NB4 (cell line): ENCODE measurements at regions not wholly inside any gene's neighbourhood (a gene's known extent, or its start where the extent isn't known, plus 50 kb on each side); places are given as distances from the start of the nearest gene placed in this dataset.

Experiments used
- DNase-seq: peaks from one replicate; pipeline ENCODE4 v3.0.0; 2010; ENCODE audit warnings: low read depth
- H3K4me3 ChIP-seq: one replicate; pipeline ENCODE4 v1.5.1; 2011; ENCODE audit warnings: mild to moderate bottlenecking, low read depth, low read length, moderate library complexity
- MYC ChIP-seq: IDR thresholded peaks from 2 replicates; pipeline ENCODE4 v1.6.1; 2011; ENCODE audit warnings: low read depth, low read length
- POLR2A ChIP-seq: IDR thresholded peaks from 2 replicates; pipeline ENCODE4 v1.6.1; 2011; ENCODE audit warnings: mild to moderate bottlenecking; ENCODE audit not compliant: insufficient read length; ENCODE audit errors: extremely low read depth
- TF ChIP-seq, protein P1 (sequence below): IDR thresholded peaks from one replicate; pipeline ENCODE4 v1.5.1; 2012; ENCODE audit warnings: low read depth, low read length
- TF ChIP-seq, protein P2 (sequence below): IDR thresholded peaks from 2 replicates; pipeline ENCODE4 v1.6.1; 2011; ENCODE audit warnings: low read depth, low read length

DNA sequence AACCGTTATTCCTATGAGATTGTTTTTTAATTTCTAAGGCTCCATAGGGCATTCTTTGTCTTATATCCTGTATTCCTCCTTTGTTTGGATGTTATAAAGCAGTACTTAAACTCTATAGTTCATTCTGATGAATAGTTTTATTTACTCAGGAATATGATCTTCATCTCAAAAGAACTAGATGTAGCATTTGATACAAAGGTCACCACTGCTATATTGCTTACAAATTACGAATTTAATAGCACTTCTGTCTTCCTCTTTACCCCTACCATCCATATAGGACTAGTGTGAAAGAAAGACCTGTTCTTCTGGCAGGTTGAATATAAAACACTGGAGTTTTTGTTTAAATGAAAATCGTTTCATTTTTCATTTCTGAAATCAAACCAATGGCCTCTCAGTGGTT is 468.1 kb upstream of the CXADR start:
- TF ChIP-seq MYC, result no peak
- TF ChIP-seq, protein P1, sequence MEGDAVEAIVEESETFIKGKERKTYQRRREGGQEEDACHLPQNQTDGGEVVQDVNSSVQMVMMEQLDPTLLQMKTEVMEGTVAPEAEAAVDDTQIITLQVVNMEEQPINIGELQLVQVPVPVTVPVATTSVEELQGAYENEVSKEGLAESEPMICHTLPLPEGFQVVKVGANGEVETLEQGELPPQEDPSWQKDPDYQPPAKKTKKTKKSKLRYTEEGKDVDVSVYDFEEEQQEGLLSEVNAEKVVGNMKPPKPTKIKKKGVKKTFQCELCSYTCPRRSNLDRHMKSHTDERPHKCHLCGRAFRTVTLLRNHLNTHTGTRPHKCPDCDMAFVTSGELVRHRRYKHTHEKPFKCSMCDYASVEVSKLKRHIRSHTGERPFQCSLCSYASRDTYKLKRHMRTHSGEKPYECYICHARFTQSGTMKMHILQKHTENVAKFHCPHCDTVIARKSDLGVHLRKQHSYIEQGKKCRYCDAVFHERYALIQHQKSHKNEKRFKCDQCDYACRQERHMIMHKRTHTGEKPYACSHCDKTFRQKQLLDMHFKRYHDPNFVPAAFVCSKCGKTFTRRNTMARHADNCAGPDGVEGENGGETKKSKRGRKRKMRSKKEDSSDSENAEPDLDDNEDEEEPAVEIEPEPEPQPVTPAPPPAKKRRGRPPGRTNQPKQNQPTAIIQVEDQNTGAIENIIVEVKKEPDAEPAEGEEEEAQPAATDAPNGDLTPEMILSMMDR, result no peak
- no peak for TF ChIP-seq POLR2A
- TF ChIP-seq, protein P2, sequence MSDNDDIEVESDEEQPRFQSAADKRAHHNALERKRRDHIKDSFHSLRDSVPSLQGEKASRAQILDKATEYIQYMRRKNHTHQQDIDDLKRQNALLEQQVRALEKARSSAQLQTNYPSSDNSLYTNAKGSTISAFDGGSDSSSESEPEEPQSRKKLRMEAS, result no peak
- H3K4me3 ChIP-seq, result no peak overlapping the region
- DNase-seq, result no peak

DNA sequence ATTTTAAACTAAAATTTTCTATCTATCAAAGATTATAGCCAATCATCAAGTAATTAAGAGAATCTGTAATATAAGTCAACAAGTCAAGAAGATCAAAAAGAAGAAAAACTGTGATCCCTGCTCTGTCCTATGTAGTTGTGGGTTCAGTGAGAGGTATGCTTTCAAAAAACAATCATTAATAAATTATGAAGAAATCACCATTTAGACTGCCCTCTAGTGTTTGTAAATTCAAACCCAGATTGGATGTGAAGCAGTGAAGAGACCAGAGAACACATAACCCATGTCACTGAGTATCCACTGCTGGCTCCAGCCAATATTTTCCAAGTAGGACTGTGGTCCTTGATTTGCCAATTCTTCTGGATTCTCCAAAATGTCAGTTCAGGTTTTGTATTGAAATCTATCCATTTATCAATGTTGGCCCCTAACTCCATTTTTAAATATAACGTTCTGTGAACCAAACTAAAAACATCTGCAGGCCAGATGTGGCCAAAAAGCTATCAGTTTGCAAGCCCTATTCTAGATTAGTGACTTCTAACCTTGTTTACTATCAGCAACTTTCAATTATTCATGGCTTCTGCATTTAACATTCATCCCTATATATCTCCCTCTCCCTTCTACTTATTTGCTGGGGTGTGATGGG is 467.5 kb upstream of the CXADR start:
- TF ChIP-seq, protein P1, result no peak
- no peak for TF ChIP-seq POLR2A
- no peak for TF ChIP-seq MYC
- TF ChIP-seq, protein P2, result no peak
- H3K4me3 ChIP-seq, result no peak overlapping the region
- DNase-seq, result peak; percentile 8

DNA sequence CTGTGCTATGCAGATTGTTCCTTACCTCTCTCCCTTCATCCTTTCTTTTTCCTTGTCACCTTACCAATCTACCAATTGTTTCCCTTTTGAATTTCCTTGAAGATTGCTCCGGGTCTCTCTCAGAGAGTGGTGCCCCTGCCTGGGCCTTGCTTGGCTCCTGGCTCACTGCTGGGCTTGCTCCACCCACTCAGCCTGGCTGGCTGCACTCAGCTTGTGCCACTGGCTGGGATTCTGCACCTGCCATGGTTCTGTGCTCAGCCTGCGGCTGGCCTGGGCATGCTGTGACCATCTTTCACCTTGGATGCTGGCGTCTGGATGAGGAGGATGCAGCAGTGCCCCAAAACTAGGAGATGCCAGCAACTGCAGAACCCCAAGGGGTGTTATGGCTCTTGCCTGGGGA is 463.9 kb upstream of the CXADR start:
- no peak overlapping the region for H3K4me3 ChIP-seq
- DNase-seq, result no peak
- TF ChIP-seq, protein P1, result no peak
- TF ChIP-seq MYC (no peak), POLR2A (no peak)
- TF ChIP-seq, protein P2, result no peak

DNA sequence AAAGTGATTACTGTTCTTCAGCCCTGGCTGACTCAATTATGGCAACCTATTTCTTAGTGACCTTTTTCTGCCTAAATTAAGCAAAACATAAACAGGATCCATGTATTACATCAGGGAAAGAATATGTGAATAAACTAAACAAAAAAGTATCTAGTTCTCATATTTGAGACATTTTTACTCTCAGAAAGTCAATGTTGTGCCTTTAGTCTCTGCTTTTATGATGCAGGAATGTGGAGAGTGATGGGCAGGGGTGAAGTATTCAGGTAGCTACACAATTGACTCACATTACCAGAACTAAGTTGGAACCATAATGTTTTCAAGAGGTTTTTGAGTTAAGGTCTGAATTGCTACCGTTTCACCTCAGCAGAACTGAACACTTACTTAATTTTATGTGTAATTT is 462.7 kb upstream of the CXADR start:
- no peak for DNase-seq
- no peak overlapping the region for H3K4me3 ChIP-seq
- TF ChIP-seq, protein P1, result no peak
- TF ChIP-seq POLR2A, result no peak
- TF ChIP-seq, protein P2, result no peak
- TF ChIP-seq MYC, result no peak

DNA sequence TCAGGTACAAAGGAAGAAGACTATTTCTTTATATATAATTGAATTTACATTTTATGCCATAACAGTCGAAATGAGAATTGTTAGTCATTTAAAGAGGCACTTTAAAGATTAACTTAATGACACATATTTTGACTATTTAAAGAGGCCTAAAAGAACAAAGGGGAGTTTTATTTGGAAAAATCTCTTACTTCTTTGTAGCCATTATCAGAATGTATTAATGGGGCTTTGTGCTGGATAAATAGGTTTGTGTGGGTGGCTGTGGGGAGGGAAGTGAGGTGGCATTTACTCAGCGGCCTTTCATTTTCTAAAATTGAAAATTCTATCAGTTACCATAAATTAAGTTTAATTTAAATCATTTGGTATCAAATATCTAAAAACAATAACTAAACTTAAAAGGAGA is 462.2 kb upstream of the CXADR start:
- no peak for DNase-seq
- no peak overlapping the region for H3K4me3 ChIP-seq

More for the DNA sequence above, 462.2 kb upstream of the CXADR start:
- TF ChIP-seq, protein P2, result no peak
- TF ChIP-seq POLR2A (no peak), MYC (no peak)
- TF ChIP-seq, protein P1, result no peak
